ENCODE measurements at regions not wholly inside any gene's neighbourhood (a gene's known extent, or its start where the extent isn't known, plus 50 kb on each side); places are given as distances from the start of the nearest gene placed in this dataset.
"Not testable (repeated sequence)": the region's sequence is repeated elsewhere in the genome, so short reads cannot be mapped to it uniquely, and the experiment has no call there.

DNA sequence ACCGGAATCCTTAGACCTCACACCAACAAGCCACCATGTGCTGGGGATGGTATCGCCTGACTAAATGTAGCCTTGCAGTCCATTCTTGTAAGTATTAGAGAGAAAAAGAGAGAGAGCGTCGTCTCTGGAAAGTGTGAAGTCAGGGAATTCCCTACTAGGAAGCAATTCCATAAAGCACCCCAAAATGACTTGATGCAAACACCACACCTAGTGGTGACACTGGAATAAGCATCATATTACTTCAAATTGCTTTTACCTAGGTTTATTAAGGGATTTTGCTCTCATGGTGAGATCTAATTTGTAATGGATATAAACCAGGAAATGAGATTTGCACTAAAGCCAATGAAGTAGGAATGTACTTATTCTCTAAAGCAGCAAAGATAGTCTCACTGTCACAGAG lies 111.4 kb upstream of the METTL9 start:
- DNase-seq: not testable (repeated sequence)

DNA sequence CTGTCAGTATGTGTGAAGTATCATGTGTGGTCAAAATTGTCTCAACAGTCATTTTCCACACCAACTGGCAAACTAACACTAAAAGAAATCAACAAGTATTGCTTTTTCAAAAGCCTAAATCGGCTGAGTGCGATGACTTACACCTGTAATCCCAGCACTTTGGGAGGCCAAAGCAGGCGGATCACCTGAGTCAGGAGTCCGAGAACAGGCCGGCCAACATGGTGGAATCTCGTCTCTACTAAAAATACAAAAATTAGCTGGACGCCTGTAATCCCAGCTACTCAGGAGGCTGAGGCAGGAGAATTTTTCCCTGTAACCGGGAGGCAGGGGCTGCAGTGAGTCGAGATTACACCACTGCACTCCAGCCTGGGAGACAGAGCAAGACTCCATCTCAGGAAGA lies 100.3 kb upstream of the METTL9 start:
- not testable (repeated sequence) for DNase-seq

DNA sequence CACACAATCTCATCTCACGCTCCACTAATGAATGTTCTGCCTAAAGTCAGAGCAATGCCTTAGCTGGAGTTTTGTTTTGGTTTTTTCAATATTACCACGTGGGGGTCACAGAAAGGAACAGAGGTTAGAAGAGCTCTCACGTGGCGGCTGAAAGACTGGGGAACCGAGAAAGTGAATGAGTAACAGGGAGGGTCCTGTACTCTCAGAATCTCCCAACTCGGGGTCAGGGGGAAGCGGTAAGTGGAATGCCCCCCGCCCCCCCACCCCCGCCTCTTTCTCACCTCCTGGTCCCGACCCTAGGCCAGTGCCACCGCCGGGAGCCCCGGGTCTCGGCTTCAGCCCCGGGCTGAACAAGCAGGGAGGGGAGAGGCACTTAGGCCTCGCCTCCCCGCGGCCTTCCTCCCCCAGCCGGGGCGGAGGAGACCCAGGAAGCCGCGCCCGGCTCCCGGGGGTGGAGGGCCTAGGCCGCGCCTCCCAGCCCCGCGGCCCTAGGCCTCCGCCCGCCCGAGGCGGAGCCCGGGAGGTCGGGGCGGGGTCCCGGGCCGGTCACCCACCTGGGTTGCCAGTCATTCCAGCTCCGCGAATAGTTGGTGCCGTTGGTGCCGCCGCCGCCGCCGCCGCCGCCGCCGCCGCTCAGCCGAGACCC lies 98.0 kb upstream of the METTL9 start:
- not testable (repeated sequence) for DNase-seq

DNA sequence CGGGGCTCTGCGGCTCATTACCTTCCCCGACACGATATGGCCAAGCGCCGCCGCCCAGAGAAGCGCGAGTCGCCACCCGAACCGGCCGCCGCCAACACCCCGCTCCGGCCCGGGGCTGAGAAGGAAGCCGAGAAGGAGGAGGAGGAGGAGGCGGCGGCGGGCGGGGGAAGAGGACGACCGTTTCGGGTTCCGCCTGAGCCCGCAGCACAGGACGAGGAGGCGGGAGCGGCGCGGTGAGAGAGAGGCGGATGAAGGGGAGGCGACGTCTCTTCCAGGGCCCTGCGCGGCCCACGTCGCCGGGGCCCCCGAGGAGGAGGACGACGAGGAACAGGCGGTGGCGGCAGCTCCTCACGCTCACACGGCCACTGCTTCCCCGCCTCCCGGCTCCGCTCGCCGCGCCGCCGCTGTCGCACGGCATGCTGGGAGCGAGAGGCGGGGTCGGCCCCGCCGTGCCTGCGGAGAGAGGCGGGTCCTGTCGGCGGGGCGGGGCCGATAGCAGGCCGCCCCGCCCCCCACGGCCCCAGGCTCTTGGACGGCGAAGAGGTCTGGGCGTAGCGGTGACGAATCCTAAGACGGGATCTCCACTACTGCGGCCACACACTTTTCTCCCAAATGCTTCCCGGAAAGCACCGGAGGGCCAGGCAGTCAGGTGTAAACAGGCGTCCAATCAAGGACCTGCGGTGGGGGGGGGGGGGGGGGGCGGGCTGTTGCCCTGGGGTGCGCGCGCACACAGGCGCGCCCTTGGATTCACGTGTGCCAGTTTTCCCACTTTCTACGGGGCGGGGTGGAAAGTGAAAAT lies 97.3 kb upstream of the METTL9 start:
- DNase-seq: peak in 55 of 56 donors; percentile 28 to 99 (median 89)

DNA sequence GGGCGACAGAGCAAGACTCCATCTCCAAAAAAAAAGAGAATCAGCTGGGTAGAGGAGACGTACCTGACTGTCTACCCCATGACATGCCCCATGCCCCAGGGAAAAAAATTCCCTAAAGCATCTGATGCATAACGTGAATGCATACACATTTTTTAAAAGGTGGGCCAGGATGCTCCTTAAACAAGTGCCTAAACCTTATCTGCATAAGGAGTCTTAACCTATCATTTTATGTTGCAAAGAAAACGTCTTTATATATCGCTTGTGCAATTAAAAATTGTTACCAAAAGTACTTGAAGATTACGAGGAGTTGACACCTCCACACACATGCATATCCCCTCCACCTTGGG lies 95.8 kb upstream of the METTL9 start:
- DNase-seq: not testable (repeated sequence)

DNA sequence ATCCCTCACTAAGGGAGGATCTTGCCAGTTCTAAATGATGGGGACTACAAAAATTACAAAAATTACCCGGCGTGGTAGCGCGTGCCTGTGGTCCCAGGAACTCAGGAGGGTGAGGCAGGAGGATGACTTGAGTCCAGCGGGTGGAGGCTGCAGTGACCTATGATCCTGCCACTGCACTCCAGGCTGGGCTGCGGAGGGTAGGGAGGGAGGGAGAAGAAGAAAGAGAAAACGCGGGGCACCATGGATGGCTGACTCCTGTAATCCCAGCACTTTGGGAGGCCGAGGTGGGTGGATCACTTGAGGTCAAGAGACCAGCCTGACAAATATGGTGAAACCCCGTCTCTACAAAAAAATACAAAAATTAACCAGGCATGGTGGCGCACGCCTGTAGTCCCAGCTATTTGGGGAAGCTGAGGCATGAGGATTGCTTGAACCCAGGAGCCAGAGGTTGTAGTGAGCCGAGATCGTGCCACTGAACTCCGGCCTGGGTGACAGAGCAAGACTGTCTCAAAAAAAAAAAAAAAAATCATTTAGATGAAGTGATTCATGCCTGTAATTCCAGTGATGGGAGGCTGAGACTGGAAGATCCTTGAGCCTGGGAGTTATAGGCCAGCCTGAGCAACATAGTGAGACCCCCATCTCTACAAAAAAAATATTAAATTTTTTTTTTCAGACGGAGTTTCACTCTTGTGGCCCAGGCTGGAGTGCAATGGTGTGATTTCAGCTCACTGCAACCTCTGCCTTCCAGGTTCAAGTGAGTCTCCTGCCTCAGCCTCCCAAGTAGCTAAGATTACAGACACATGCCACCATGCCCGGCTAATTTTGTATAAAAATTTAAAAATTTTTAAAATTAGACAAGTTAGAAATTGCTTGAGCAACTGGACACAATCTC lies 95.2 kb upstream of the METTL9 start:
- DNase-seq: not testable (repeated sequence)

DNA sequence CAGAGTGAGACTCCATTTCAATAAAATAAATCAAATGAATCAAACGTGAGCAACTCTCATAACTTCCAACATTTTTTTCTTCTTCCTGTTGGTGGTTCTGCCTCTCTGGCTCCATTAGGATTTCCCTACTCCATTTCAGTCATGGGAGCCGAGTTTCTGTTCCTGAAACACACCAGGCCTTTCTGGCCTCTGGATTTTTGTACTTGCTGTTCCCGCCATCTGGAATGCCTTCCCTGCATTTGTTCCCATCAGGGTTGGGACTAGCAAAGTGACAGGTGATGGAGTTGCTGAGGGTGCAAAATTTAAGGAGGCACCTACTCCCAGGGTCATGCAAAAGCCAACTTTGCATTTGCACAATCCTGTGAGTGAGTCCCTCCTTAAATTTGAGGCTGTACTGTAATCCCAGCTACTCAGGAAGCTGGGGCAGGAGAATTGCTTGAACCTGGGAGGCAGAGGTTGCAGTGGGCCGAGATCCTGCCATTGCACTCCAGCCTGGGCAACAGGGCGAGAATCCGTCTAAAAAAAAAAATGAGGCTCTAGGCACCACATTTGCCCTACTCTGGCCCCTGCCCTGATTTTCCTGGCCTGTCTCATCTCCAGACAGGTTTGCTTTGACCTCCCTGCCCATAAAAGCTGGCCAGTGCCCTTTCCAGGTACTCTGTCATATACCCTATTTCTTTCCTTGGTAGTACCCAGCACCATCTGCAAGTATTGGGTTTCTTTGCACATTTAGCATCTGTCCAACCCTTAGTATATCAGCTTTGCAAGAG lies 93.4 kb upstream of the METTL9 start:
- not testable (repeated sequence) for DNase-seq

DNA sequence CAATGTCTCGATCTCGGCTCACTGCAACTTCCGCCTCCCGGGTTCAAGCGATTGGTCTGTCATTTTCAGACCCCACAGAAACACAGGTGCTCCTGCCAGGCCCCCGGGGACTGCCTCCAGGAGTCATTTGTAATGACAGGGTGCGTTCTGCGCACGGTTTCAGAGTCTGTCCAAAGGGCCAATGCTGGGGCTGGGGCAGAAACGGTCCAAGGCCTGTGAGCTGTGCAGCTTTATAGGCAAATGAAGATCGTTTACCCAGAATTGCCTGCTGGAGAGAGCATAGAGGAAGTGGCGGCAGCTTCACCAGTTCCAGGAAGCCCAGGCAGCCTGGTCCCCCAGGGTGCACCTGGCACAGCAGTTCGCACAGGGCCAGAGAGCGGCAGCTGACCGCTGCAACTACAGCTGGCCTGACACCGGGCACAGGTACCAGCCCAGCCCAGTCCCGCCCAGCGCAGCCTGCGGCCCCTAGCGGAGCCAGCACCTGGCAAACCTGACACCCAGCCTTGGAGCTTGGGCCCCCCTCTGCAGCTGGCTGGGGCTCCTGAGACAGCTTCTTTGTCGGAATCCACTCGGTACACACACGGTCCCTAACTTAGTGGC lies 92.4 kb upstream of the METTL9 start:
- peak in 5 of 56 donors; percentile 12 to 56 (median 28) for DNase-seq

DNA sequence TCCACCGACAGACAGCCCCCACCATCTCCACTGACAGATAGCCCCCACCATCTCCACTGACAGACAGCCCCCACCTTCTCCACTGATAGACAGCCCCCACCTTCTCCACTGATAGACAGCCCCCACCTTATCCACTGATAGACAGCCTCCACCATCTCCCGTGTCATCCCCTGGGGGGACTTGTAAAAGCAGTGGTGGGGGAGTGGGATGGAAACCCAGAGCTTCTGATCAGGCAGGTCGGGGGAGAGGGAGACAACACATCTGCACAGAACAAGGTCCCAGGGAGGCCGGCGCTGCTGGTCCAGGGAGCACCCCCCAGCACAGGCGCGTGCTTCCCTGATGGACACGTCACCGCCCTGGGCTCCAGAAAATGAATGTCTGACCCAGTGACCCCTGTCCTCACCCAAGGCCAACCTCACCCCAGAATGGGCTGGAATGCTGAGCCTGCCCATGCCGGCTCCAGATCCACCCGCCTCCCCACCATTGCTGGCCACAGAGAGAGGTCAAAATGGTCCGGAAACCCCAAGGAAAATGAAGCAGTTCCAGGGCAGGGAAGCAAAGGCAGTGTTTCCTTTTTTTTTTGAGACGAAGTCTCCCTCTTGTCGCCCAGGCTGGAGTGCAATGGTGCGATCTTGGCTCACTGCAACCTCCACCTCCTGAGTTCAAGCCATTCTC lies 91.6 kb upstream of the METTL9 start:
- DNase-seq: not testable (repeated sequence)

DNA sequence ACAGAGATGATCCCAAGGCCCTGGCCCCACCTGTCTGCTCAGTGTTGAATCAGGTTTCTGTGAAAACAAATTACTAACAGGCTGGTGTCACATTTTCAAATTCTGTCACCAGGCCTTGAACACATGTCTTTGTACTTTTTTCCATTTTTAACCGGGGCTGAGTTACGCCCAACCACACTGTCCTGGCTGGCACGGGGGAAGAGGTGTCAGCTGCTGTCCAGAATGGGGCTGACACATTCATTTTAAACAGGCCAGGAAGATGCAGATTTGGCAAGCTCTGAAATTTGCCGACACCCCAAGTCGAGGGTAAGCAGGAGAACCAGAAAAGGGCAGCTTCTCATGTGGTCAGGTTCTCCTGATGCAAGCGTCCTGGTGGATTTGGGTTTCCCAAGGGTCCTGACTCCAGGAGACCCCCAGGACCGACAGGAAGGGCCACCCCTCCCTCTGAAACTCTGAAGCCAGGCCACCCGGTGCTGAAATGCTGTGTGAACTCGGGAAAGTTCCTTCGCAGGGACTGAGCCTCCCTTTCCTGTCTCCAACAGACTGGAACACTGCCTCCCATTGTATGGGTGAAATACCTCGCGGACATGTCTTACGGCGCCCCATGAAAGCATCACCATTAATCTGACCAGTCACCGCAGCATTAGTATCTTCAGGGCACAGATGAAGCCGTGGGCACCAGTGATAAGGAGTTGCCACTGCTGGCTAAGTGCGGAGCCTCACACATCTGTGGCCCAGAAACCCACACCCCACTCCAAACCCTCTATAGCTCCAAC lies 90.5 kb upstream of the METTL9 start:
- not testable (repeated sequence) for DNase-seq

DNA sequence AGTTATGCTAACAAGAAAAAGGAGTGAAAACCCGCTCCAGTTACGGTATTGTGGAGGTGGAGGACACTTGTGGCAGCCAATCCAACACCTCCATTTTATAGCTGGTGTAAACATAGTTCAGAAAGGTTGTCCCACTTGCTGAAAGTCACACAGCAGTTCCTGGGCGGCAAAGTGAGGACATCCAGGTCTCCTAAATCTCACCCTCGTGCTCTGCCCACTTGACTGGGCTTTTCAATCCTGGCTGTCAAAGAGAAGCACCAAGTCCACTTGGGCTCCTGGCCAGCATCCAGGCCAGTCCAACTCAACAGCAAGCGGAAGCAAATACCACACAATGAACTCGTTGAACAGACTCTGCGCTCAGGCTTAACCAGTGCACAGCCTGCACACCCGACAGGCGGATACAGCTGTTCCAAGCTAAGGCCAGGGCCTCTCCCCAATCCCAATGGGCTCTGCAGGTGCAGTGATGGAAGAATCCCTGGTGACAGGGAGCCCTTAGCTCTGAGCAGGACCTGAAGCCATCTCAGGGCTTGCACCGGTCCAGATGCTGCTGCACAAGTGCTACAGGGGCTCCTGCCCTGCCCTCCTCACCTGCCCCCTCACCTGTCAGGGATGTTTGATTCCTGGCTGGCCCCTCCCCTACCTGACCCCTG lies 89.8 kb upstream of the METTL9 start:
- DNase-seq: peak in 38 of 56 donors; percentile 24 to 80 (median 54)

DNA sequence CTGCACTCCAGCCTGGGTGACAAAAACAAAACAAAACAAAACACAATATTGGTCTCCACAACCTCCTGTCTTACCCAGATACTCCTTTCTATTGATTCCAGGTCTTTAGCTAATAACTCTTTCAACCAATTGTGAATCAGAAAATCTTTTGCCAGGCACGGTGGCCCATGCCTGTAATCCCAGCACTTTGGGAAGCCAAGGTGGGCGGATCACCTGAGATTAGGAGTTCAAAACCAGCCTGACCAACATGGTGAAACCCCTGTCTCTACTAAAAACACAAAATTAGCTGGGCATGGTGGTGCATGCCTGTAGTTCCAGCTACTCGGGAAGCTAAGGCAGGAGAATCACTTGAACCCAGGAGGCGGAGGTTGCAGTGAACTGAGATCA lies 88.5 kb upstream of the METTL9 start:
- not testable (repeated sequence) for DNase-seq

DNA sequence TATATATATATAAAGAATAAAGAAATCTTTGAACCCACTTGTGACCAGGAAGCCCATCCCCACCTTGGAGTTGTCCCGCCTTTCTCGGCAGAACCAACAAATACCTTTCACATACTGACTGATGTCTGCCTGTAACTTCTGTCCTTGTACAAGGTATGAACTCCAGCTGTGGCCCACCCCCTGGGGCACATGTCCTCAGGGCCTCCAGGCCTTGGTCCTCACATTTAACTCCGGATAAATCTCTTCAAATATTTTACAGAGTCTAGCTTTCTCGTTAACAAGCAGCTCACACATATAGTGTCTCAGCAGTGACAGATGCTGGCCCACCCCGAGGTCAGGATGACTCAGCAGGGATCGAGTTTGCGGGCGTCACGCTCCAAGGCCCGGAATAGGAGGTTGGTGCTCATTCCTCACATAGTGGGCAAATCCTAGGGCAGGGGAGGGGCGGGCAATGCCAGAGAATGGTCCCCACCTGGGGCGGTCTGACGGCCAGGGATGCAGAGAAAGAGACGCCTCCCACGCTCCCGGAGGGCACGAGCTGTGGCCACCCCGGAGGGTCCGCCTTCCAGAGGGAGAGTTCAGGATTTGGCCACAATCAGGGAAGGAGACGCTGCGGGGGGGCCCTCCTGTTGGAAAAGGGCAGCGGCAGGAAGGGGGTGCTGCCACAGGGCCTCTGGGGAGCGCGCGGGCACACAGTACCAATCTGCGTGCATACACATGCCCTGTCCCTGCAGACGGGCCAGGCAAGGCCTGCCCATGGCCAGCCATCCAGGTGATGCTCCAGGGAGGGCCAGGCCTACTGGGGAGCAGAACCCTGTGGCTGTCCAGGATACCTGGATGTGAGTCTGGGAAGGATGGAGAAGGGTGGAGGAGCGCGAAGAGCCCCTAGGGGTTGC lies 87.8 kb upstream of the METTL9 start:
- DNase-seq: peak in 25 of 56 donors; percentile 14 to 71 (median 46)

DNA sequence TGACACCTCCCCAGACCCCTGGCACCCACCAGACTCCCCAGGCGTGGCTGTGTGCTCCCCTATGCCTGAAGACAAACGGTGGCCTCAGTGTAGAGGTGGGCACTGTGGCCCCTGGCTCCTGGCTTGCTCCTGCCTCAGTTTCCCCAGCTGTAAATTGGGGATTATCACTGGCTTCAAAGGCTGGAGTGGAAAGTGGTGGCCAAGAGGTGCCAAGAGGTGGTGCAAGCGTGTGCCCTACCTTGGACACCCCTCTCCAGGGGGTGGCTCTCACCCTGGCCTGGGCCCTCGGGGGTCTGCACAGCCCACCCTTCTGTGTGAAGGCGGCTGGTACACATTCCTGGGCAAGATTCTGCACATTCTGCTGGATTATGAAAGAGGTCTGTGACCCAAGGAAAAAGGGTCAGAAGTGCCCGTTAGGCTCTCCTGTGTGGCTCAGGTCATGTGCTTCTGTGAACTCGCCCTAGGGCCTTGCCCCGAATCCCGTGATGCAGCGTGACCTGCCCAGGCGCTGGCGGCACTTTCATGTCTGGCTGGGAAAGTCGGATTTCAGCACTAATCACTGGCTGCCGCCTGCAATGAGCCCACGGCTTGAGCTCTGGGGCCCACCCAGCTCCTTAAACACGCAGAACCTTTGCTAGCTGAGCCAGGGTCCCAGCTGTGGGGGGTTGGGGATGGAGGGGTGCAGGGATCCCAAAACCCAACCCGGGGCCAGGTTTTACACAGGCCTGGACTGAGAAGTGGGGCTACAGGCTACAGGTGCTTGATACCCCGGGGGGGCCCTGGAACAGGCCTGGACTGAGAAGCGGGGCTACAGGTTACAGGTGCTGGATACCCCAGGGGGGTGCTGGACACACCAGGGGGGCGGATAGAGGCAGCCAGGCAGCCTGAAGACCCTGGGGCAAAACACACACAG lies 86.8 kb upstream of the METTL9 start:
- DNase-seq: peak in 3 of 56 donors; percentile 22 to 36 (median 33)

DNA sequence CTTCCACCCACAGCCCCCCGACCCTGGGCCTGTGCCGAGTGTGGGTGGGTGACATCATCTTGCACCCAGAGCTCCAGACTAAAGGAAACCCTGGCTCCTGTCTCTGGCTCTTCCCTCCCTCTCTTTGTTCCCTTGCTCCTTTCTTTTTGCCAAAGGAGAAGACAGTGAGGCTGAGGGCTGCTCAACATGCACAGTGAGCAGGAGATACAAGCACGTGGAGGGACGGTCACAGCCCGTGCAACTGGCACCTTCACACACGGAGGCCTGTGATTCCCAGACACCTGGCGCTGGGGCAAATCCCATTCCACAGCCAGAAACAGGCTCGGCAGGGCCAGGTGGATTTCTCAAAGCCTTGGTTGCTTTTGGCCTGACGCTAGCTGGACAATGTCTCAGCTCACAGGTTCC lies 86.0 kb upstream of the METTL9 start:
- DNase-seq: peak in 5 of 56 donors; percentile 13 to 44 (median 29)

DNA sequence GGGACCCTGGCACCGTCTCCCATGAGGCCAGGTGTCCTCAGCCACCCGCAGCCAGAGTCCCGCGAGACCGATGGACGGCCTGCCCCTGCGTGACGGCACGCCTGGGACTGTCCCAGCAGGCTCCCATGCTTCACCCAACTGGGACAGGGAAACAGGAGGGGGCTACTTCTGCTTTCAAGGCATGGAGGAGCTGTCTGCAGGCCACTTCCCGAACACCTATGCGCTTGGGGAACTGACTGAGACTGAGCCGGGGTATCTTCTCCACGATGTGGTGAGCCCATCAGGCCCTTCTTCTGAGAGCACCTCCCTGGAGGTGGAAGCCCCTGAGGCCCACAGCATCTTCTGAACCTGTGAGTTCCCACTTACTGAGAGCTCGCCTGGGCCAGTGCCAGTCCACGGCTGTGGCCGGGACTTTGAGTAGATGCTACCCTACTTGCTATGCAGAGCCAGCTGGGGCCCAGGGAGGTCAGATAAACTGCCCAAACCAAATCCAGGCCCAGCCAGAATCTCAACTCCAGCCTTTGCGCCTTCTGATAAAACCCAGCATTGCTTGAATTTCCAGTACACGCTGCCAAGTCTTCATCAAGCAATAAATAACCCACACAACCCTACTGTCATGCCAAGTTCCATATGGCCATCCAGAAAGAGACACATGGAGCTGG lies 85.4 kb upstream of the METTL9 start:
- DNase-seq: peak in 5 of 56 donors; percentile 20 to 49 (median 36)

All from amygdala (tissue), 56 donors.